IPS-18a (cell line): ENCODE measurements at regions not wholly inside any gene's neighbourhood (a gene's known extent, or its start where the extent isn't known, plus 50 kb on each side); places are given as distances from the start of the nearest gene placed in this dataset.

ENCODE experiments used
- H3K27ac ChIP-seq: one replicate; pipeline ENCODE4 v1.5.1; 2013; ENCODE audit warnings: low read length
- H3K27me3 ChIP-seq: one replicate; pipeline ENCODE4 v1.6.1; 2013; ENCODE audit warnings: mild to moderate bottlenecking, low read length; ENCODE audit not compliant: control insufficient read depth, insufficient read depth
- H3K36me3 ChIP-seq: one replicate; pipeline ENCODE4 v1.6.1; 2013; ENCODE audit warnings: low read depth, low read length; ENCODE audit not compliant: control insufficient read depth
- H3K4me1 ChIP-seq: one replicate; pipeline ENCODE4 v1.6.1; 2013; ENCODE audit warnings: low read depth, low read length; ENCODE audit not compliant: control insufficient read depth
- H3K4me3 ChIP-seq: one replicate; pipeline ENCODE4 v1.5.1; 2013; ENCODE audit warnings: low read length
- H3K9ac ChIP-seq: one replicate; pipeline ENCODE4 v1.6.1; 2013; ENCODE audit warnings: mild to moderate bottlenecking, low read length, moderate library complexity
- H3K9me3 ChIP-seq: one replicate; pipeline ENCODE4 v1.6.1; 2013; ENCODE audit warnings: low read depth, low read length; ENCODE audit not compliant: control insufficient read depth

DNA sequence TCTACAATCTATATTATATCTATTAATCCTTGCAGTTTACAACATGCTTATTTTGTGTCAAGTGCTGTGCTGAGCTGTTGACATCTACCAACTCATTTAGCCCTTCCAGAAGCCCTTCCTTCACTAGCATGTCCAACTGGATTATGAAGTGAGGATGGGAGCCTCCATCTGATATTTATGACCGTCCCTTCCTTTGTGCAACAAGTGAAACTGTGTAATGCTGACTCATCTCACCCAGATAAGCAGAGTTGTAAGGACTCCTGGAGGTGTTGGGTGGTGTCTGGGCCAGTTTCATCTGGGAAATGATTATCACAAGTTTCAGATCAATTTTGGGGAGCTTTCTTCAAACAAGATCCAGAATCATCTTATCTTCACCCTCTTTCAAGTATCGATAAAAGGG is 156.6 kb upstream of the ETAA1 start:
- Histone ChIP-seq H3K27me3 (no peaks in the 10 kb centered on the region), H3K9me3 (no peaks in the 10 kb centered on the region), H3K9ac (no peak overlapping the region), H3K4me1 (no peaks in the 10 kb centered on the region), H3K36me3 (no peaks in the 10 kb centered on the region), H3K4me3 (no peak overlapping the region), H3K27ac (no peak overlapping the region)

DNA sequence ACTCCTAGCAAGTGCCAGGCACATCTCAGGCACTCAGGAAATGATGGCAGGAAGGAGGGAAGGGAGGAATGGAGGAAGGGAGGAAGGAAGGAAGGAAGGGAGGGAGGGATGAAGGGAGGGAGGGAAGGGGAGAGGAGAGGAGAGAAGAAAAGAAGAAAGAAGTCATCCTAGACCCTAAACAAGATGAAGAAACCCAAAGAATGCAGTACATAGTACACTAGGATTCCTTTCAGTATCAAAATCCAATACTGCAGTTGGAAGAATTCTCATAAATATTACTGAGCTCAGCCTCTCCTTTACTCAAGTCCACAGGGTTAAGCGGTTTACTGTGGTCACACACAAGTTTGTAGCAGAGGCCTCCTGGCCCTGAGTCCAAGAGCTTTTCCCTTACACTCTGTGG is 155.7 kb upstream of the ETAA1 start:
- H3K9ac ChIP-seq: no peak overlapping the region
- no peaks in the 10 kb centered on the region for H3K36me3 ChIP-seq
- no peaks in the 10 kb centered on the region for H3K4me1 ChIP-seq
- no peaks in the 10 kb centered on the region for H3K27me3 ChIP-seq
- H3K9me3 ChIP-seq: no peaks in the 10 kb centered on the region
- no peak overlapping the region for H3K4me3 ChIP-seq
- H3K27ac ChIP-seq: no peak overlapping the region

- Histone ChIP-seq H3K9ac (no peak overlapping the region), H3K27ac (no peak overlapping the region), H3K27me3 (no peaks in the 10 kb centered on the region)
Measured at GRCh38 chr2:67242456-67242855, 154.7 kb upstream of the ETAA1 start.

DNA sequence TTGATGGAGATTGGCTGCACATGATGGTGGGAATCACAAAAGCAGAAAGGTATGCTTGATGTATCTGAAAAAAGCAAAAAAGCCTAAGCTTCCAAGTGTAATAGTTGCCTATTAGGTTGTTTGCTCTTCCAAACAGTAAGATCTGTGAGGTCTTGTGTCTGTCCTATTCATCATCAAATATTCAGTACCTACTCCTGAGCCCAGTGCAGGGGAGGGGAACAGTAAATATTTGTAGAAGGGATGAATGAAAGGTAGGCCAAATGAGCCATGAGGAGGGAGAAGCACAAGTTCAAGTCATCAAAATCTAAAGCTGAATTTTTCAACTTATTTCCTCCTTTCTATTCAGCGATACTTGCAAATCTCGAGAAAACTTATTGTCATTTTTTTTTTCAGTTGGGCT is 153.2 kb upstream of the ETAA1 start:
- H3K4me1 ChIP-seq: no peaks in the 10 kb centered on the region
- H3K27me3 ChIP-seq: no peaks in the 10 kb centered on the region
- no peak overlapping the region for H3K9ac ChIP-seq
- H3K27ac ChIP-seq: no peak overlapping the region
- H3K9me3 ChIP-seq: no peaks in the 10 kb centered on the region
- H3K4me3 ChIP-seq: no peak overlapping the region
- H3K36me3 ChIP-seq: no peaks in the 10 kb centered on the region

More at GRCh38 chr2:67242456-67242855, 154.7 kb upstream of the ETAA1 start:
- Histone ChIP-seq H3K4me3 (no peak overlapping the region), H3K4me1 (no peaks in the 10 kb centered on the region), H3K36me3 (no peaks in the 10 kb centered on the region), H3K9me3 (no peaks in the 10 kb centered on the region)

DNA sequence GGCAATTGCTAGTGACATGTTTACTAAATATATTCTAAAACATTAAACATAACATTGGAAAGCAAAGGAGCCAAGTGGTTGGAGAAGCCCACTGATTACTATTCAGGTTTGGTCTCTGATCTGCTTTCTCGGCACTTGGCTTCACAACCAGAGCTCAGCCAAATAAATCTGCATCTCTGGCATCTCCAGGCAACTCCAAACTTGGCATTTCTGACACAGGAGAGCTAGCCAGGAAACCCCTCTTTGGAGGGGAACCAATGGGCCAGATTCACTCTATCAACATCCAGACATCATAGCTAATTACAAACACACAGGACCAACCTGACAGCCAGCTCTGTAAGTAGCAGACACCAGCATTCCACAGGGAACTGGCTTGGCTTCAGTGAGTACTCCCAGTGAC is 150.3 kb upstream of the ETAA1 start:
- no peak overlapping the region for H3K27ac ChIP-seq
- H3K9me3 ChIP-seq: no peaks in the 10 kb centered on the region
- no peaks in the 10 kb centered on the region for H3K4me1 ChIP-seq
- H3K36me3 ChIP-seq: no peaks in the 10 kb centered on the region
- no peaks in the 10 kb centered on the region for H3K27me3 ChIP-seq
- no peak overlapping the region for H3K4me3 ChIP-seq
- H3K9ac ChIP-seq: no peak overlapping the region

- Histone ChIP-seq H3K27me3 (no peaks in the 10 kb centered on the region), H3K9ac (no peak overlapping the region), H3K36me3 (no peaks in the 10 kb centered on the region), H3K4me3 (no peak overlapping the region), H3K9me3 (no peaks in the 10 kb centered on the region), H3K27ac (no peak overlapping the region), H3K4me1 (no peaks in the 10 kb centered on the region)
Measured at GRCh38 chr2:67251741-67252140, 145.4 kb upstream of the ETAA1 start.

- H3K27me3 ChIP-seq: no peaks in the 10 kb centered on the region
- no peaks in the 10 kb centered on the region for H3K36me3 ChIP-seq
- no peak overlapping the region for H3K27ac ChIP-seq
- H3K9ac ChIP-seq: no peak overlapping the region
- H3K9me3 ChIP-seq: no peaks in the 10 kb centered on the region
- no peaks in the 10 kb centered on the region for H3K4me1 ChIP-seq
- no peak overlapping the region for H3K4me3 ChIP-seq
Measured at GRCh38 chr2:67255933-67256615, 141.1 kb upstream of the ETAA1 start.

DNA sequence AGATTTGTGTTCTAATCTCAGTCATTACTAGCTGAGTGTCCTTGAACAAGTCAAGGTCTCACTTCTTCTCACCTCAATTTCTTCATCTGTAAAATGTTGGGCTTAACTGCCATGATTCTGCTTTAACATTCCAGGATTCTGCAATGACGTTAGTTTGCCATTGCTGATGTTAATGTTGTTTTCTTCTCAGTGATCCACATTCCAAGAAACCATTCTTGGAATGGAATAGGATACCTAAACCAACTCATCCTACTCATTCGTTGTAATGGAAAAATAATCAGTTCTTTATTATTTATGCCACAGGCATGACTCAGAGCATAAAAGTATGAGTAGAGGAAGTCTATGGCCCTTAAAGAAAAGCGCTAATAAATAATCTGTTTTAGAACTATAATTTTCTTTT is 140.2 kb upstream of the ETAA1 start:
- Histone ChIP-seq H3K9ac (no peak overlapping the region), H3K9me3 (no peaks in the 10 kb centered on the region), H3K36me3 (no peaks in the 10 kb centered on the region), H3K27me3 (no peaks in the 10 kb centered on the region), H3K4me1 (no peaks in the 10 kb centered on the region), H3K4me3 (no peak overlapping the region), H3K27ac (no peak overlapping the region)

DNA sequence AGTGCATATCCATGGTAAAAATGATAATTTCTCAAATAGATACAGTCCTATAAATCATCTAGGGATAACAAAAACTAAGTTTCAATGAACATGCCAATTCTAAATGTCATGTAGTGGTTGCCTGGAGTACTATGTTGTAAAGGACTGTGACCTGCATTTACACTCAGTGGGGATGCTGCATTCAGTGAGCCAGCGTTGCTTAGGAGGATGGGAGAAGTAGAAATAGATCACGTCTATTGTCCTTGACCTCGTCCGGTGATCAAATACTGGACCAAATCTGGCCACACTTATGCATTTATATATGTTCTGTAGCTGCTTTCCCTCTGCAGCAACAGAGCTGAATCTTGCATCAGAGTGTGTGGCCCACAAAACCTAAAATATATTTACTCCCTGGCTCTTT is 139.0 kb upstream of the ETAA1 start:
- Histone ChIP-seq H3K27me3 (no peaks in the 10 kb centered on the region), H3K4me3 (no peak overlapping the region), H3K9ac (no peak overlapping the region), H3K9me3 (no peaks in the 10 kb centered on the region), H3K4me1 (no peaks in the 10 kb centered on the region), H3K36me3 (no peaks in the 10 kb centered on the region), H3K27ac (no peak overlapping the region)

DNA sequence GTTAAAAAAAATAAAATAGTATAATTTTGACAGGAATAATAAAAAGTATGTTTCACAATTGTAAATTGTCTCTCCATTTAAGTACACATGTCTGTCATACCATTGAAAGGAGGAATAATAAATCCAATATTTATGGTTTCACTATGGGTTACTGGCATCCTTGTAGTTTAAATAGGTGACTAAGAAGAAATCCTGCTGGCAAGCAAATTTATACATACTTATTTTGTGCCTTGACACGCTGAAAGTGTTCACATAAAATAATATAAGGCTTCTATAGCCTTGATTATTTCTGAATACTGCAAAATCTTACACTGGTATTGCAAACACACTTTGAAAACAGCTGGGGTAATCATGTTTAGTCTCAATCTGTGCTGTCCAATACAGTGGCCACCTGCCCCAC is 138.3 kb upstream of the ETAA1 start:
- no peaks in the 10 kb centered on the region for H3K27me3 ChIP-seq
- no peaks in the 10 kb centered on the region for H3K9me3 ChIP-seq
- no peaks in the 10 kb centered on the region for H3K36me3 ChIP-seq
- no peak overlapping the region for H3K9ac ChIP-seq
- H3K27ac ChIP-seq: no peak overlapping the region
- no peak overlapping the region for H3K4me3 ChIP-seq
- no peaks in the 10 kb centered on the region for H3K4me1 ChIP-seq

- H3K4me1 ChIP-seq: no peaks in the 10 kb centered on the region
Measured at GRCh38 chr2:67259556-67260342, 137.4 kb upstream of the ETAA1 start.

More at GRCh38 chr2:67259556-67260342, 137.4 kb upstream of the ETAA1 start:
- no peaks in the 10 kb centered on the region for H3K9me3 ChIP-seq
- H3K36me3 ChIP-seq: no peaks in the 10 kb centered on the region
- no peak overlapping the region for H3K27ac ChIP-seq
- no peak overlapping the region for H3K4me3 ChIP-seq
- no peak overlapping the region for H3K9ac ChIP-seq
- H3K27me3 ChIP-seq: no peaks in the 10 kb centered on the region
